CD14-positive monocyte (primary cell): ENCODE measurements at regions not wholly inside any gene's neighbourhood (a gene's known extent, or its start where the extent isn't known, plus 50 kb on each side); places are given as distances from the start of the nearest gene placed in this dataset.

Experiments used
- DNase-seq, 3 donors: peaks; one replicate each; pipeline ENCODE4 v3.0.0-alpha.2; 2011 to 2022
- H2AFZ ChIP-seq: 2 replicates; pipeline ENCODE4 v1.6.0; 2012; ENCODE audit warnings: mild to moderate bottlenecking, low read depth, low read length, inconsistent platforms; ENCODE audit not compliant: insufficient read depth, poor library complexity, severe bottlenecking
- H3K27ac ChIP-seq, 2 donors: 1 replicate in 1 of 2; 2 replicates in 1 of 2; pipeline ENCODE4 v1.5.1; 2012 to 2013; ENCODE audit warnings: low read length in 2 of 2, control low read depth in 1 of 2, inconsistent platforms in 1 of 2, low read depth in 1 of 2, mild to moderate bottlenecking in 1 of 2
- H3K27me3 ChIP-seq, 2 donors: one replicate each; pipeline versions ENCODE4 v1.6.0 to v1.6.1; 2011 to 2013; ENCODE audit warnings: low read length in 2 of 2; ENCODE audit not compliant: control insufficient read depth in 2 of 2, insufficient read depth in 2 of 2
- H3K36me3 ChIP-seq, 2 donors: replicated peaks in 1 of 2; 1 replicate in 1 of 2; 2 replicates in 1 of 2; pipeline versions ENCODE4 v1.5.1 to v1.6.1; 2012 to 2013; ENCODE audit warnings: low read length in 2 of 2, control low read depth in 1 of 2, inconsistent platforms in 1 of 2, mild to moderate bottlenecking in 1 of 2; ENCODE audit not compliant: insufficient read depth in 2 of 2, control insufficient read depth in 1 of 2
- H3K4me1 ChIP-seq, 2 donors: 1 replicate in 1 of 2; 2 replicates in 1 of 2; pipeline versions ENCODE4 v1.5.1 to v1.6.1; 2012 to 2013; ENCODE audit warnings: low read length in 2 of 2, control low read depth in 1 of 2, inconsistent platforms in 1 of 2, mild to moderate bottlenecking in 1 of 2, moderate library complexity in 1 of 2; ENCODE audit not compliant: insufficient read depth in 2 of 2, control insufficient read depth in 1 of 2
- H3K4me2 ChIP-seq: replicated peaks from 2 replicates; pipeline ENCODE3; 2012; ENCODE audit warnings: low read length, moderate library complexity, mild to moderate bottlenecking; ENCODE audit not compliant: poor library complexity, severe bottlenecking; ENCODE audit errors: extremely low read depth
- H3K4me3 ChIP-seq, 3 experiments: fragments of 200-600 bp in 1 of 3; sonication (generic) in 1 of 3; replicated peaks in 1 of 3; 1 replicate in 2 of 3; 2 replicates in 1 of 3; pipeline ENCODE4 v1.5.1; 2011 to 2013; ENCODE audit warnings: low read length in 3 of 3, mild to moderate bottlenecking in 3 of 3, control low read depth in 2 of 3, low read depth in 2 of 3, inconsistent platforms in 1 of 3, moderate library complexity in 1 of 3
- H3K79me2 ChIP-seq: 2 replicates; pipeline ENCODE4 v1.6.0; 2012; ENCODE audit warnings: mild to moderate bottlenecking, control low read depth, inconsistent platforms, low read length, moderate library complexity; ENCODE audit not compliant: insufficient read depth
- H3K9ac ChIP-seq: 2 replicates; pipeline ENCODE4 v1.6.0; 2017; ENCODE audit warnings: low read length, mild to moderate bottlenecking; ENCODE audit not compliant: insufficient read depth, poor library complexity, severe bottlenecking
- H3K9me3 ChIP-seq, 2 donors: replicated peaks in 1 of 2; 1 replicate in 1 of 2; 2 replicates in 1 of 2; pipeline versions ENCODE4 v1.5.1 to v1.6.1; 2012 to 2013; ENCODE audit warnings: low read length in 2 of 2, control low read depth in 1 of 2; ENCODE audit not compliant: control insufficient read depth in 1 of 2, insufficient read depth in 1 of 2
- H4K20me1 ChIP-seq: 2 replicates; pipeline ENCODE4 v1.6.0; 2012; ENCODE audit warnings: mild to moderate bottlenecking, low read length, control low read depth, moderate library complexity; ENCODE audit not compliant: insufficient read depth
- H3K27ac Mint-ChIP-seq, 7 donors: one replicate each; pipeline ENCODE4 v1.8.0; 2020; ENCODE audit warnings: mild to moderate bottlenecking in 7 of 7, mixed read lengths in 7 of 7, moderate library complexity in 6 of 7, inconsistent platforms in 2 of 7
- H3K27me3 Mint-ChIP-seq, 3 donors: one replicate each; pipeline ENCODE4 v1.8.0; 2021 to 2022; ENCODE audit warnings: low read depth in 3 of 3, mild to moderate bottlenecking in 3 of 3, mixed read lengths in 3 of 3, moderate library complexity in 3 of 3, inconsistent platforms in 1 of 3
- H3K36me3 Mint-ChIP-seq, 2 donors: one replicate each; pipeline ENCODE4 v1.8.0; 2020; ENCODE audit warnings: mixed read lengths in 2 of 2, inconsistent platforms in 1 of 2, mild to moderate bottlenecking in 1 of 2
- H3K4me1 Mint-ChIP-seq: one replicate; pipeline ENCODE4 v1.8.0; 2020; ENCODE audit warnings: mild to moderate bottlenecking, mixed read lengths
- H3K4me3 Mint-ChIP-seq, 2 donors: one replicate each; pipeline ENCODE4 v1.8.0; 2020; ENCODE audit warnings: mild to moderate bottlenecking in 2 of 2, mixed read lengths in 2 of 2, moderate library complexity in 1 of 2
- H3K9me3 Mint-ChIP-seq, 7 donors: one replicate each; pipeline ENCODE4 v1.8.0; 2020 to 2022; ENCODE audit warnings: mixed read lengths in 7 of 7, mild to moderate bottlenecking in 6 of 7, moderate library complexity in 6 of 7, inconsistent platforms in 2 of 7
- WGBS: methylation state at CpG from one replicate; pipeline ENCODE4 v1.1.5; 2013; ENCODE audit warnings: missing lambda C conversion rate; ENCODE audit not compliant: insufficient coverage; 5-methylcytosine and 5-hydroxymethylcytosine counted together
- intact Hi-C, 2 donors: fragments of 100-400 bp; cut with micrococcal nuclease; formaldehyde crosslinking; loops; one replicate each; pipeline versions ENCODE4 v1.15.0 to v1.15.1; 2023
- TF ChIP-seq, protein P1 (sequence below): fragments of 200-600 bp; IDR thresholded peaks from one replicate; pipeline ENCODE4 v1.8.0; 2022; ENCODE audit warnings: antibody characterized with exemption, mild to moderate bottlenecking

DNA sequence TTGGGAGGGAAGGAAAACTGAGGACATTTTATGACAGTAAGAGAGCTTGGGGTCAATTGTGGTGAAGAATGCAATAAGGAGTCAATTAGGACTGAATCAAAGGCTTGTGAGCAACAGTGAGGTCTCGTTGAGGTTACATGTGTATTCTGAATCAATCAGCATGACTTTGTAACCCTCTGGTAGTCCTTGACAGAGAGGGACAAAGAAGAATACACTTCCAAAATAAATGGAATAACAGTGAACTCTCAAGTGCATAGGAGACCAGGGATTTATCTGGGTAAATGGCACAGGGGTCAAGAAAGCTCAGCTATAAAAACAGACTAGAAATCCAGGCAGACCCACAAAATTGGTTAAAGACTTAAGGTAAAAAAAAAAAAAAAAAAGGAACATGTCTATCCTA lies 85.1 kb upstream of the NAV3 start:
- no peak overlapping the region for H2AFZ ChIP-seq
- no peaks in the 10 kb centered on the region for H3K9me3 ChIP-seq
- H3K36me3 Mint-ChIP-seq: no peaks in the 10 kb centered on the region
- H3K27me3 ChIP-seq: no peaks in the 10 kb centered on the region
- TF ChIP-seq, protein P1, sequence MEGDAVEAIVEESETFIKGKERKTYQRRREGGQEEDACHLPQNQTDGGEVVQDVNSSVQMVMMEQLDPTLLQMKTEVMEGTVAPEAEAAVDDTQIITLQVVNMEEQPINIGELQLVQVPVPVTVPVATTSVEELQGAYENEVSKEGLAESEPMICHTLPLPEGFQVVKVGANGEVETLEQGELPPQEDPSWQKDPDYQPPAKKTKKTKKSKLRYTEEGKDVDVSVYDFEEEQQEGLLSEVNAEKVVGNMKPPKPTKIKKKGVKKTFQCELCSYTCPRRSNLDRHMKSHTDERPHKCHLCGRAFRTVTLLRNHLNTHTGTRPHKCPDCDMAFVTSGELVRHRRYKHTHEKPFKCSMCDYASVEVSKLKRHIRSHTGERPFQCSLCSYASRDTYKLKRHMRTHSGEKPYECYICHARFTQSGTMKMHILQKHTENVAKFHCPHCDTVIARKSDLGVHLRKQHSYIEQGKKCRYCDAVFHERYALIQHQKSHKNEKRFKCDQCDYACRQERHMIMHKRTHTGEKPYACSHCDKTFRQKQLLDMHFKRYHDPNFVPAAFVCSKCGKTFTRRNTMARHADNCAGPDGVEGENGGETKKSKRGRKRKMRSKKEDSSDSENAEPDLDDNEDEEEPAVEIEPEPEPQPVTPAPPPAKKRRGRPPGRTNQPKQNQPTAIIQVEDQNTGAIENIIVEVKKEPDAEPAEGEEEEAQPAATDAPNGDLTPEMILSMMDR: no peak
- H3K27ac ChIP-seq: no peak overlapping the region
- no peak overlapping the region for H3K4me3 ChIP-seq
- no peak overlapping the region for H3K4me3 Mint-ChIP-seq
- no peaks in the 10 kb centered on the region for H3K4me1 Mint-ChIP-seq
- H3K9ac ChIP-seq: no peak overlapping the region
- H4K20me1 ChIP-seq: no peaks in the 10 kb centered on the region
- H3K79me2 ChIP-seq: no peaks in the 10 kb centered on the region
- peaks cover 0 to 3% (median 0%) of the 10 kb centered on the region in 7 donors for H3K9me3 Mint-ChIP-seq
- no peaks in the 10 kb centered on the region for H3K36me3 ChIP-seq
- intact Hi-C loops: no loop called here
- no peak overlapping the region for H3K27ac Mint-ChIP-seq
- DNase-seq: no peak
- no peaks in the 10 kb centered on the region for H3K4me1 ChIP-seq
- H3K27me3 Mint-ChIP-seq: no peaks in the 10 kb centered on the region
- H3K4me2 ChIP-seq: no peak overlapping the region
- no CpG with 5 or more reads among the region's 1 CpG for WGBS

DNA sequence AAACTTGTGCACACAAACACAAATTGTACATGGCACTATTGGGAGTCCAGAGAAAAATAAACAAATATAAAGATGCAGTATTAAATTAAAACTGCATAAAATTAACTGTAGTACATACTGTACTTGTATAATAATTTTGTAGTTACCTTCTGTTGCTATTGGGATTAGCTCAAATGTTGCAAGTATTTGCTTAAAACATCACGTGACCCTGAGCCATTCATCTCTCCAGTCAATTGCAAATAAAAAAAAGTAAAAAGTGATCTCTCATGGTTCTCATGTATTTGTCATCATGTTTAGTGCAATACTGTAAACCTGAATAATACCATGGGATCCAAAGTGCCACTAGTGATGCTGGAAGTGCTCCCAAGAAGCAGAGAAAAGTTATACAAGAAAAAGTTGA lies 88.1 kb upstream of the NAV3 start:
- Histone ChIP-seq H3K4me2 (no peak overlapping the region), H3K27ac (no peak overlapping the region), H3K9ac (no peak overlapping the region), H3K9me3 (no peaks in the 10 kb centered on the region), H4K20me1 (no peaks in the 10 kb centered on the region), H3K4me1 (no peaks in the 10 kb centered on the region), H3K27me3 (no peaks in the 10 kb centered on the region), H3K4me3 (no peak overlapping the region), H3K79me2 (no peaks in the 10 kb centered on the region), H3K36me3 (no peaks in the 10 kb centered on the region), H2AFZ (no peak overlapping the region)
- H3K27ac Mint-ChIP-seq: no peak overlapping the region
- H3K4me1 Mint-ChIP-seq: no peaks in the 10 kb centered on the region
- no peak overlapping the region for H3K4me3 Mint-ChIP-seq
- intact Hi-C loops: no loop called here
- H3K36me3 Mint-ChIP-seq: no peaks in the 10 kb centered on the region
- peaks cover 0 to 5% (median 0%) of the 10 kb centered on the region in 7 donors for H3K9me3 Mint-ChIP-seq
- H3K27me3 Mint-ChIP-seq: peaks cover 0 to 3% (median 0%) of the 10 kb centered on the region in 3 donors
- no CpG with 5 or more reads among the region's 1 CpG for WGBS
- TF ChIP-seq, protein P1: no peak
- DNase-seq: no peak
